ENCODE measurements at regions not wholly inside any gene's neighbourhood (a gene's known extent, or its start where the extent isn't known, plus 50 kb on each side); places are given as distances from the start of the nearest gene placed in this dataset.

DNA sequence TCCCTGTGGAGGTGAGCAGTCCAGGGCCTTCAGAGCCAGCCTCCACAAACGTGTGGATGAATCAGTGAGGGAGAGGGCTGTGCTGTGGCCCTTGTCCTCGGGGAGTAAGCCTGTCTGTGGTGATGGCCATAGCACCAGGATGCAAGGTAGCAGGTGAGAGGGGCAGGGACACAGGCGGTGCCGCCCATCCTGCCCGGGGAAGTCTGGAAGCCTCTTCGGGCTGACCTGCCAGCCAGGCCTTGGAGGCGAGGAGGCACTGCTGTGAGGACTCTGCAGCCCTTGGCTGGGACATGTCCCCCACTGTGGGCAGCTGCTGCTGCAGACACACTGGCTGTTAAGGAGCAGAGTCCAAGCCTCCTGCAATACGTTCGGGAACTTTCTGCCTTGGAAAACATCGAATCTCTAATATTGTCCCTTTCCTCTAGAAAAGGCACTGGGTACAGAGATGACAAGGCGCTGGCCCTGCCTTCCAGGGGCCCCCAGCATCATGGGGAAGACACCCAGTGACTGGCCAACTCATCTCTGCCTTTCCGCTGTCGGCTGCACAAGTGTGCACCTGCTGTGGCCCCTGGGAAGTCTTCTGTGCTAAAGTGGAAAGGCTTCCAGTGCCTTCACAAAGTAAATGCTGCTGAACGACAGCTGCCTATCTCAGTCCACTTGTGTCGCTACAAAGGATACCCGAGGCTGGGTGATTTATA is 101.4 kb downstream of the ADRA2C start:
- H3K27ac ChIP-seq (ENCODE audit: low read length): no peak overlapping the region
- H3K4me2 ChIP-seq (ENCODE audit: low read length): no peak overlapping the region
- no peak for TF ChIP-seq EP300 (conservative IDR thresholded peaks at IDR 0.05; ENCODE audit: poor library complexity, severe bottlenecking)
- no peak for TF ChIP-seq SMC3 (conservative IDR thresholded peaks at IDR 0.05; ENCODE audit: poor library complexity)
- no peak for TF ChIP-seq TAF1 (IDR thresholded peaks at IDR 0.05; ENCODE audit: low read depth)
- TF ChIP-seq POLR2AphosphoS5 (IDR thresholded peaks at IDR 0.05): no peak
- no peak for TF ChIP-seq REST (IDR thresholded peaks at IDR 0.05; ENCODE audit: borderline replicate concordance)
- TF ChIP-seq RAD21 (conservative IDR thresholded peaks at IDR 0.05): no peak
- no peak for TF ChIP-seq MXI1 (conservative IDR thresholded peaks at IDR 0.05; ENCODE audit: poor library complexity, severe bottlenecking)
- no peak for TF ChIP-seq EZH2 (IDR thresholded peaks at IDR 0.05; ENCODE audit: borderline replicate concordance, insufficient read depth, low read length, poor library complexity, severe bottlenecking)
- TF ChIP-seq CTCF (IDR thresholded peaks at IDR 0.05; ENCODE audit: poor library complexity, severe bottlenecking): no peak

DNA sequence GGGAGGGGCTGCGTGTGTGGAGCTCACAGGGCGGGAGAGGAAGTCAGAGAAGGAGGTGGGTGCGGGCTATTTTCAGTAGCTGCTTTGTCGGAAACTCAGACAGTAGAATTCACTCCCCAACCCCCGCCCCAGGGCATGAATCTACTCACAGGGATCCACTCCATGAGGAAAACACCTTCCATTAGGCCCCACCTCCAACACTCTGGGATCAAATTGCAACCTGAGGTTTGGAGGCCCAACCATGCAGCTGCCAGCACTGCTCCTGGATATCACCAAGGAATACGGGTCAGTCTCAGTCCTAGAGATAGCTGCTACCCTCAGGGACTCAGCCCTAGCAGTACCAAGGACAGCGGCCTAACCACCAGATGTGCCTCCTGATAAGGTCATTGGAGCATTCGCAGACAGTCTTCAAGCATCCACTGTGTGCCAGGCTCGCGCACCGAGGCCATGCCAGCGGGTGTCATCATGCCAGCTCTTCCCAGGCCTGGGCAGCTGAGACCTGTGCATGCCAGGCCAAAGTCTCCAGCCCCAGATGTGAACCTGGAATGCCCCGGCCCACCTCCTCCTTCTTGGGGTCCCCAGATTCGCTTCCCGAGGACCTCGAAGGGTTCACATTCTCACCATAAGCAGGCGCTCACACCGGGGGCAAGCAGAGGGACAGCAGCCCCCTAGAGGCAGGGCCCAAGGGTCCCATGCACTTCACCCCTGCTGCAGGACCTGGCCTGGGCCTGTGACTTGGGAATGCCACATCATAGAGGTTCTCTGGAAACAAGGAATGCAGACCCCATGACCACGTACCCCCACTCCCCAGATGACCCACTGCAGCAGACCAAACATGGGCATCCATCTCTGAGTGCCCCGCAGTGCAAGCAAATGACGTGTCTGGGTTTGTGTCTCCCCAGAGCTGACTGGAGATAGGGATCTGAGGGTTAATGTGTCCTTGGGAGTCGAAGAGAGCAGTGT is 102.3 kb downstream of the ADRA2C start:
- Histone ChIP-seq H3K4me2 (ENCODE audit: low read length) (no peak overlapping the region), H3K9me2 (ENCODE audit: insufficient read depth, low read length) (no peaks in the 10 kb centered on the region), H3K79me2 (replicated peaks; ENCODE audit: insufficient read depth, low read length) (no peaks in the 10 kb centered on the region), H3K27me3 (ENCODE audit: insufficient read depth, low read depth, low read length) (peaks cover 30% of the 10 kb centered on the region), H3K9ac (ENCODE audit: low read length) (no peak overlapping the region), H3K4me3 (ENCODE audit: low read length) (no peak overlapping the region), H4K20me1 (ENCODE audit: insufficient read depth) (no peaks in the 10 kb centered on the region), H3K9me3 (ENCODE audit: low read length) (no peaks in the 10 kb centered on the region), H2AFZ (ENCODE audit: low read depth, low read length) (no peak overlapping the region), H3K36me3 (ENCODE audit: insufficient read depth, low read length) (no peaks in the 10 kb centered on the region), H3K27ac (ENCODE audit: low read length) (no peak overlapping the region), H3F3A (ENCODE audit: insufficient read depth, low read length, poor library complexity, severe bottlenecking) (no peaks in the 10 kb centered on the region)
- TF ChIP-seq RAD21 (conservative IDR thresholded peaks at IDR 0.05): no peak
- TF ChIP-seq EZH2 (IDR thresholded peaks at IDR 0.05; ENCODE audit: borderline replicate concordance, insufficient read depth, low read length, poor library complexity, severe bottlenecking): no peak
- no peak for TF ChIP-seq CTCF (IDR thresholded peaks at IDR 0.05; ENCODE audit: poor library complexity, severe bottlenecking)
- no peak for TF ChIP-seq POLR2AphosphoS5 (IDR thresholded peaks at IDR 0.05)
- TF ChIP-seq SMC3 (conservative IDR thresholded peaks at IDR 0.05; ENCODE audit: poor library complexity): no peak
- TF ChIP-seq MXI1 (conservative IDR thresholded peaks at IDR 0.05; ENCODE audit: poor library complexity, severe bottlenecking): no peak
- no peak for TF ChIP-seq EP300 (conservative IDR thresholded peaks at IDR 0.05; ENCODE audit: poor library complexity, severe bottlenecking)
- TF ChIP-seq REST (IDR thresholded peaks at IDR 0.05; ENCODE audit: borderline replicate concordance): no peak

More for the DNA sequence above, 101.4 kb downstream of the ADRA2C start:
- H3K36me3 ChIP-seq (ENCODE audit: insufficient read depth, low read length): no peaks in the 10 kb centered on the region
- H4K20me1 ChIP-seq (ENCODE audit: insufficient read depth): no peaks in the 10 kb centered on the region
- H3K27me3 ChIP-seq (ENCODE audit: insufficient read depth, low read depth, low read length): peaks cover 21% of the 10 kb centered on the region
- no peaks in the 10 kb centered on the region for H3K79me2 ChIP-seq (replicated peaks; ENCODE audit: insufficient read depth, low read length)
- H2AFZ ChIP-seq (ENCODE audit: low read depth, low read length): no peak overlapping the region
- H3F3A ChIP-seq (ENCODE audit: insufficient read depth, low read length, poor library complexity, severe bottlenecking): no peaks in the 10 kb centered on the region
- H3K9ac ChIP-seq (ENCODE audit: low read length): no peak overlapping the region
- H3K4me3 ChIP-seq (ENCODE audit: low read length): no peak overlapping the region
- no peaks in the 10 kb centered on the region for H3K9me2 ChIP-seq (ENCODE audit: insufficient read depth, low read length)
- no peaks in the 10 kb centered on the region for H3K9me3 ChIP-seq (ENCODE audit: low read length)
